ENCODE measurements at regions not wholly inside any gene's neighbourhood (a gene's known extent, or its start where the extent isn't known, plus 50 kb on each side); places are given as distances from the start of the nearest gene placed in this dataset.
A peak's percentile ranks its signal among the peaks of the same experiment; 100 is the strongest.

GRCh38 chr6:148240461-148240840 is 102.2 kb upstream of the SASH1 start:
- Histone ChIP-seq H3K27ac (ENCODE audit: low read depth, low read length) (peak overlapping the region; percentile 37), H3K4me3 (ENCODE audit: low read depth, low read length) (no peak overlapping the region), H3K9me3 (ENCODE audit: control insufficient read depth, insufficient read depth, low read length) (no peaks in the 10 kb centered on the region), H3K27me3 (ENCODE audit: control insufficient read depth, insufficient read depth, low read length) (no peaks in the 10 kb centered on the region), H3K4me1 (ENCODE audit: control insufficient read depth, insufficient read depth, low read length) (peaks cover 4% of the 10 kb centered on the region), H3K36me3 (ENCODE audit: control insufficient read depth, insufficient read depth, low read length) (no peaks in the 10 kb centered on the region)
- peak in 1 of 6 donors; percentile 56 for DNase-seq (ENCODE audit: low read depth in 4 of 6, low spot score in 6 of 6)
- 51% methylated on average over 2 of the region's 6 CpGs for WGBS (ENCODE audit: insufficient coverage)

- Histone ChIP-seq H3K4me3 (ENCODE audit: low read depth, low read length) (no peak overlapping the region), H3K36me3 (ENCODE audit: control insufficient read depth, insufficient read depth, low read length) (no peaks in the 10 kb centered on the region), H3K9me3 (ENCODE audit: control insufficient read depth, insufficient read depth, low read length) (no peaks in the 10 kb centered on the region), H3K27ac (ENCODE audit: low read depth, low read length) (peak overlapping the region; percentile 37), H3K4me1 (ENCODE audit: control insufficient read depth, insufficient read depth, low read length) (peaks cover 4% of the 10 kb centered on the region), H3K27me3 (ENCODE audit: control insufficient read depth, insufficient read depth, low read length) (no peaks in the 10 kb centered on the region)
- no CpG with 5 or more reads among the region's 3 CpGs for whole genome bisulfite sequencing (ENCODE audit: insufficient coverage)
- DNase-seq (ENCODE audit: low read depth in 4 of 6, low spot score in 6 of 6): no peak
Measured at GRCh38 chr6:148240861-148241477, 101.7 kb upstream of the SASH1 start.

GRCh38 chr6:148242180-148242579 is 100.5 kb upstream of the SASH1 start:
- 28% methylated on average over 3 of the region's 4 CpGs for WGBS (ENCODE audit: insufficient coverage)
- no peak overlapping the region for H3K27ac ChIP-seq (ENCODE audit: low read depth, low read length)

GRCh38 chr6:148244217-148244935 is 98.3 kb upstream of the SASH1 start:
- 56% methylated on average over 4 of the region's 10 CpGs for WGBS (ENCODE audit: insufficient coverage)

More at GRCh38 chr6:148242180-148242579, 100.5 kb upstream of the SASH1 start:
- Histone ChIP-seq H3K9me3 (ENCODE audit: control insufficient read depth, insufficient read depth, low read length) (no peaks in the 10 kb centered on the region), H3K27me3 (ENCODE audit: control insufficient read depth, insufficient read depth, low read length) (no peaks in the 10 kb centered on the region), H3K4me3 (ENCODE audit: low read depth, low read length) (no peak overlapping the region), H3K36me3 (ENCODE audit: control insufficient read depth, insufficient read depth, low read length) (no peaks in the 10 kb centered on the region), H3K4me1 (ENCODE audit: control insufficient read depth, insufficient read depth, low read length) (peaks cover 4% of the 10 kb centered on the region)
- DNase-seq (ENCODE audit: low read depth in 4 of 6, low spot score in 6 of 6): peak in 1 of 6 donors; percentile 91

GRCh38 chr6:148247386-148248063 is 95.1 kb upstream of the SASH1 start:
- no peaks in the 10 kb centered on the region for H3K36me3 ChIP-seq (ENCODE audit: control insufficient read depth, insufficient read depth, low read length)
- DNase-seq (ENCODE audit: low read depth in 4 of 6, low spot score in 6 of 6): no peak
- no CpG with 5 or more reads among the region's 6 CpGs for WGBS (ENCODE audit: insufficient coverage)
- no peak overlapping the region for H3K4me3 ChIP-seq (ENCODE audit: low read depth, low read length)
- no peaks in the 10 kb centered on the region for H3K27me3 ChIP-seq (ENCODE audit: control insufficient read depth, insufficient read depth, low read length)
- H3K4me1 ChIP-seq (ENCODE audit: control insufficient read depth, insufficient read depth, low read length): peaks cover 4% of the 10 kb centered on the region
- H3K27ac ChIP-seq (ENCODE audit: low read depth, low read length): no peak overlapping the region
- H3K9me3 ChIP-seq (ENCODE audit: control insufficient read depth, insufficient read depth, low read length): no peaks in the 10 kb centered on the region

More at GRCh38 chr6:148244217-148244935, 98.3 kb upstream of the SASH1 start:
- Histone ChIP-seq H3K36me3 (ENCODE audit: control insufficient read depth, insufficient read depth, low read length) (no peaks in the 10 kb centered on the region), H3K27ac (ENCODE audit: low read depth, low read length) (peak overlapping the region; percentile 63), H3K9me3 (ENCODE audit: control insufficient read depth, insufficient read depth, low read length) (no peaks in the 10 kb centered on the region), H3K27me3 (ENCODE audit: control insufficient read depth, insufficient read depth, low read length) (no peaks in the 10 kb centered on the region), H3K4me3 (ENCODE audit: low read depth, low read length) (no peak overlapping the region), H3K4me1 (ENCODE audit: control insufficient read depth, insufficient read depth, low read length) (peaks cover 4% of the 10 kb centered on the region)
- peak in 1 of 6 donors; percentile 38 for DNase-seq (ENCODE audit: low read depth in 4 of 6, low spot score in 6 of 6)

GRCh38 chr6:148249160-148249559 is 93.5 kb upstream of the SASH1 start:
- H3K27ac ChIP-seq (ENCODE audit: low read depth, low read length): no peak overlapping the region
- WGBS (ENCODE audit: insufficient coverage): 73% methylated on average over 4 of the region's 6 CpGs
- H3K9me3 ChIP-seq (ENCODE audit: control insufficient read depth, insufficient read depth, low read length): no peaks in the 10 kb centered on the region
- H3K4me1 ChIP-seq (ENCODE audit: control insufficient read depth, insufficient read depth, low read length): peaks cover 4% of the 10 kb centered on the region
- no peaks in the 10 kb centered on the region for H3K36me3 ChIP-seq (ENCODE audit: control insufficient read depth, insufficient read depth, low read length)
- H3K27me3 ChIP-seq (ENCODE audit: control insufficient read depth, insufficient read depth, low read length): no peaks in the 10 kb centered on the region
- peak in 1 of 6 donors; percentile 60 for DNase-seq (ENCODE audit: low read depth in 4 of 6, low spot score in 6 of 6)
- no peak overlapping the region for H3K4me3 ChIP-seq (ENCODE audit: low read depth, low read length)

GRCh38 chr6:148249679-148250375 is 92.8 kb upstream of the SASH1 start:
- H3K4me3 ChIP-seq (ENCODE audit: low read depth, low read length): no peak overlapping the region
- H3K4me1 ChIP-seq (ENCODE audit: control insufficient read depth, insufficient read depth, low read length): no peaks in the 10 kb centered on the region
- no peak overlapping the region for H3K27ac ChIP-seq (ENCODE audit: low read depth, low read length)
- DNase-seq (ENCODE audit: low read depth in 4 of 6, low spot score in 6 of 6): peak in 1 of 6 donors; percentile 12
- no peaks in the 10 kb centered on the region for H3K36me3 ChIP-seq (ENCODE audit: control insufficient read depth, insufficient read depth, low read length)
- no peaks in the 10 kb centered on the region for H3K9me3 ChIP-seq (ENCODE audit: control insufficient read depth, insufficient read depth, low read length)
- WGBS (ENCODE audit: insufficient coverage): 40% methylated on average over 1 of the region's 5 CpGs
- H3K27me3 ChIP-seq (ENCODE audit: control insufficient read depth, insufficient read depth, low read length): no peaks in the 10 kb centered on the region

- H3K4me3 ChIP-seq (ENCODE audit: low read depth, low read length): no peak overlapping the region
- DNase-seq (ENCODE audit: low read depth in 4 of 6, low spot score in 6 of 6): peak in 4 of 6 donors; percentile 24 to 84 (median 47)
- H3K27ac ChIP-seq (ENCODE audit: low read depth, low read length): no peak overlapping the region
- WGBS (ENCODE audit: insufficient coverage): no CpG with 5 or more reads among the region's 4 CpGs
- no peaks in the 10 kb centered on the region for H3K27me3 ChIP-seq (ENCODE audit: control insufficient read depth, insufficient read depth, low read length)
- no peaks in the 10 kb centered on the region for H3K36me3 ChIP-seq (ENCODE audit: control insufficient read depth, insufficient read depth, low read length)
- no peaks in the 10 kb centered on the region for H3K9me3 ChIP-seq (ENCODE audit: control insufficient read depth, insufficient read depth, low read length)
- H3K4me1 ChIP-seq (ENCODE audit: control insufficient read depth, insufficient read depth, low read length): no peaks in the 10 kb centered on the region
Measured at GRCh38 chr6:148250975-148251685, 91.5 kb upstream of the SASH1 start.

- Histone ChIP-seq H3K4me1 (ENCODE audit: control insufficient read depth, insufficient read depth, low read length) (no peaks in the 10 kb centered on the region), H3K27me3 (ENCODE audit: control insufficient read depth, insufficient read depth, low read length) (no peaks in the 10 kb centered on the region), H3K9me3 (ENCODE audit: control insufficient read depth, insufficient read depth, low read length) (no peaks in the 10 kb centered on the region), H3K27ac (ENCODE audit: low read depth, low read length) (no peak overlapping the region), H3K36me3 (ENCODE audit: control insufficient read depth, insufficient read depth, low read length) (no peaks in the 10 kb centered on the region), H3K4me3 (ENCODE audit: low read depth, low read length) (no peak overlapping the region)
- no CpG with 5 or more reads among the region's 7 CpGs for WGBS (ENCODE audit: insufficient coverage)
- DNase-seq (ENCODE audit: low read depth in 4 of 6, low spot score in 6 of 6): no peak
Measured at GRCh38 chr6:148251891-148252290, 90.7 kb upstream of the SASH1 start.
